ENCODE measurements at regions not wholly inside any gene's neighbourhood (a gene's known extent, or its start where the extent isn't known, plus 50 kb on each side); places are given as distances from the start of the nearest gene placed in this dataset.
"Not testable (repeated sequence)": the region's sequence is repeated elsewhere in the genome, so short reads cannot be mapped to it uniquely, and the experiment has no call there.

- no peak for TF ChIP-seq FOXK1 (CRISPR knock-in tag; IDR thresholded peaks at IDR 0.05)
- TF ChIP-seq ATF1 (CRISPR knock-in tag; IDR thresholded peaks at IDR 0.05): no peak
- TF ChIP-seq KAT7 (CRISPR knock-in tag; IDR thresholded peaks at IDR 0.05; ENCODE audit: borderline replicate concordance): no peak
- TF ChIP-seq ZMAT4 (CRISPR knock-in tag; IDR thresholded peaks at IDR 0.05): no peak
- TF ChIP-seq RELA (CRISPR knock-in tag; IDR thresholded peaks at IDR 0.05; ENCODE audit: borderline replicate concordance): no peak
- no peak for TF ChIP-seq E2F4 (CRISPR knock-in tag; IDR thresholded peaks at IDR 0.05; ENCODE audit: borderline replicate concordance, low read depth)
- no peak for TF ChIP-seq SOX15 (CRISPR knock-in tag; IDR thresholded peaks at IDR 0.05)
- TF ChIP-seq ZNF219 (CRISPR knock-in tag; IDR thresholded peaks at IDR 0.05; ENCODE audit: borderline replicate concordance): no peak
- TF ChIP-seq USF1 (CRISPR knock-in tag; IDR thresholded peaks at IDR 0.05): no peak
Observed at GRCh38 chr2:176895158-176895557, 317.4 kb upstream of the HNRNPA3 start (continued).

- Mint-ChIP-seq H3K36me3 (no peaks in the 10 kb centered on the region), H3K27ac (no peak overlapping the region), H3K9me3 (peaks cover 10% of the 10 kb centered on the region), H3K27me3 (ENCODE audit: low read depth) (no peaks in the 10 kb centered on the region; the same call in 1 of the 2 replicates), H3K4me1 (no peaks in the 10 kb centered on the region), H3K4me3 (no peak overlapping the region)
- ATAC-seq (no peak), DNase-seq (ENCODE audit: low spot score) (no peak)
- ChIA-PET POLR2A (no interaction called here), CTCF (no interaction called here)
- no peak for TF ChIP-seq ATF1 (CRISPR knock-in tag; IDR thresholded peaks at IDR 0.05)
- no peak for TF ChIP-seq ZBTB43 (CRISPR knock-in tag; IDR thresholded peaks at IDR 0.05)
- TF ChIP-seq KAT7 (CRISPR knock-in tag; IDR thresholded peaks at IDR 0.05; ENCODE audit: borderline replicate concordance): no peak
- no peak for TF ChIP-seq RELA (CRISPR knock-in tag; IDR thresholded peaks at IDR 0.05; ENCODE audit: borderline replicate concordance)
- TF ChIP-seq CTCF (IDR thresholded peaks at IDR 0.05): no peak
- no peak for TF ChIP-seq ZNF263 (CRISPR knock-in tag; IDR thresholded peaks at IDR 0.05; ENCODE audit: low read depth)
- TF ChIP-seq E2F4 (CRISPR knock-in tag; IDR thresholded peaks at IDR 0.05; ENCODE audit: borderline replicate concordance, low read depth): no peak
- no peak for TF ChIP-seq ZSCAN18 (CRISPR knock-in tag; IDR thresholded peaks at IDR 0.05)
- TF ChIP-seq TCF7 (CRISPR knock-in tag; IDR thresholded peaks at IDR 0.05; ENCODE audit: low read depth): no peak
- no peak for TF ChIP-seq PRRX2 (CRISPR knock-in tag; IDR thresholded peaks at IDR 0.05)
- no peak for TF ChIP-seq CBFB (CRISPR knock-in tag; IDR thresholded peaks at IDR 0.05; ENCODE audit: low read depth)
- no peak for TF ChIP-seq NFATC4 (CRISPR knock-in tag; IDR thresholded peaks at IDR 0.05)
- no peak for TF ChIP-seq NR1H2 (CRISPR knock-in tag; IDR thresholded peaks at IDR 0.05)
- TF ChIP-seq SP1 (CRISPR knock-in tag; conservative IDR thresholded peaks at IDR 0.05): no peak
- no peak for TF ChIP-seq ESRRA (CRISPR knock-in tag; IDR thresholded peaks at IDR 0.05; ENCODE audit: borderline replicate concordance)
- TF ChIP-seq IRF2 (CRISPR knock-in tag; IDR thresholded peaks at IDR 0.05; ENCODE audit: borderline replicate concordance, low read depth): no peak
- no peak for TF ChIP-seq ATF2 (CRISPR knock-in tag; IDR thresholded peaks at IDR 0.05; ENCODE audit: borderline replicate concordance, low read depth)
- no peak for TF ChIP-seq SMAD4 (CRISPR knock-in tag; IDR thresholded peaks at IDR 0.05)
- TF ChIP-seq ZMAT4 (CRISPR knock-in tag; IDR thresholded peaks at IDR 0.05): no peak
Observed at GRCh38 chr2:176902454-176902853, 310.1 kb upstream of the HNRNPA3 start.

- H3K36me3 Mint-ChIP-seq; H3K9me3 Mint-ChIP-seq; ATAC-seq; H3K4me1 Mint-ChIP-seq; DNase-seq (ENCODE audit: low spot score); H3K4me3 Mint-ChIP-seq; H3K27ac Mint-ChIP-seq; H3K27me3 Mint-ChIP-seq (ENCODE audit: low read depth); POLR2A ChIA-PET: not testable (repeated sequence)
- CTCF ChIA-PET: interaction anchor here (1.1 kb wide), 1 partner anchor 245 kb away, joined by 3 read pairs; no protein-coding TSS in a partner anchor
Observed at GRCh38 chr2:176904053-176904452, 308.5 kb upstream of the HNRNPA3 start.

Data from WTC11 (cell line).